HEK293 (cell line): ENCODE measurements at regions not wholly inside any gene's neighbourhood (a gene's known extent, or its start where the extent isn't known, plus 50 kb on each side); places are given as distances from the start of the nearest gene placed in this dataset.

Source experiments
- CTCF ChIP-seq: fragments of 450-650 bp; formaldehyde crosslinking; IDR thresholded peaks from 2 replicates; pipeline ENCODE4 v1.5.1; 2016; ENCODE audit warnings: missing biosample characterization, missing genetic modification characterization
- ELK4 ChIP-seq: IDR thresholded peaks from 2 replicates; pipeline ENCODE4 v1.6.1; 2011; ENCODE audit warnings: mild to moderate bottlenecking, low read depth, low read length, borderline replicate concordance
- KLF9 ChIP-seq: fragments of 450-650 bp; formaldehyde crosslinking; IDR thresholded peaks from 2 replicates; pipeline ENCODE4 v1.5.1; 2016; ENCODE audit warnings: missing biosample characterization, missing genetic modification characterization, low read depth
- ZBTB26 ChIP-seq: fragments of 450-650 bp; formaldehyde crosslinking; optimal IDR thresholded peaks from 2 replicates; pipeline ENCODE3; 2016; ENCODE audit warnings: missing biosample characterization, mild to moderate bottlenecking, missing genetic modification characterization
- ZIC2 ChIP-seq: fragments of 450-650 bp; formaldehyde crosslinking; IDR thresholded peaks from 2 replicates; pipeline ENCODE4 v1.5.1; 2016; ENCODE audit warnings: missing biosample characterization, missing genetic modification characterization
- ZNF121 ChIP-seq: fragments of 450-650 bp; formaldehyde crosslinking; IDR thresholded peaks from 2 replicates; pipeline ENCODE4 v1.5.1; 2016; ENCODE audit warnings: missing biosample characterization, missing genetic modification characterization
- ZNF132 ChIP-seq: fragments of 450-650 bp; formaldehyde crosslinking; IDR thresholded peaks from 2 replicates; pipeline ENCODE4 v1.5.1; 2017; ENCODE audit warnings: missing biosample characterization, missing genetic modification characterization, borderline replicate concordance
- ZNF23 ChIP-seq: fragments of 450-650 bp; formaldehyde crosslinking; IDR thresholded peaks from 2 replicates; pipeline ENCODE4 v1.5.1; 2016; ENCODE audit warnings: missing biosample characterization, missing genetic modification characterization, borderline replicate concordance
- ZNF292 ChIP-seq: fragments of 450-650 bp; formaldehyde crosslinking; IDR thresholded peaks from 2 replicates; pipeline ENCODE4 v1.5.1; 2016; ENCODE audit warnings: low read depth, missing biosample characterization, missing genetic modification characterization, borderline replicate concordance
- ZNF837 ChIP-seq: fragments of 450-650 bp; formaldehyde crosslinking; IDR thresholded peaks from 2 replicates; pipeline ENCODE4 v1.5.1; 2016; ENCODE audit warnings: missing biosample characterization, missing genetic modification characterization

GRCh38 chr1:55483523-55483922 is 268.4 kb upstream of the USP24 start:
- no peak for TF ChIP-seq ZIC2
- TF ChIP-seq ZNF121 (tag by site-specific recombination) = no peak
- TF ChIP-seq CTCF (tag by site-specific recombination) = no peak
- TF ChIP-seq ZNF132 (tag by site-specific recombination) = no peak
- TF ChIP-seq ZNF23 (tag by site-specific recombination) = no peak
- no peak for TF ChIP-seq ELK4
- no peak for TF ChIP-seq ZNF837 (tag by site-specific recombination)
- no peak for TF ChIP-seq ZBTB26 (tag by site-specific recombination)
- no peak for TF ChIP-seq ZNF292 (tag by site-specific recombination)
- TF ChIP-seq KLF9 = no peak
